Lung (tissue), 11 donors: ENCODE measurements at regions not wholly inside any gene's neighbourhood (a gene's known extent, or its start where the extent isn't known, plus 50 kb on each side); places are given as distances from the start of the nearest gene placed in this dataset.

ENCODE experiments used
- ATAC-seq: fragments of 200-7000 bp; cut with Tn5 transposase; one replicate; pipeline ENCODE4 v1.9.1; 2020; ENCODE audit warnings: moderate number of reproducible peaks; ENCODE audit not compliant: insufficient read depth, low FRiP score
- DNase-seq, 3 donors: peaks; one replicate each; pipeline ENCODE4 v3.0.0-alpha.2; 2013 to 2017
- H3K27ac ChIP-seq, 2 donors: one replicate each; pipeline ENCODE4 v1.5.1; 2013; ENCODE audit warnings: mild to moderate bottlenecking in 2 of 2, moderate library complexity in 2 of 2, control low read depth in 1 of 2, inconsistent platforms in 1 of 2, low read depth in 1 of 2, low read length in 1 of 2
- H3K27me3 ChIP-seq, 3 donors: one replicate each; pipeline ENCODE4 v1.5.1; 2013; ENCODE audit warnings: low read length in 2 of 3; ENCODE audit not compliant: control insufficient read depth in 3 of 3, insufficient read depth in 3 of 3
- H3K36me3 ChIP-seq, 4 donors: one replicate each; pipeline ENCODE4 v1.5.1; 2013; ENCODE audit warnings: low read length in 4 of 4, mild to moderate bottlenecking in 1 of 4, moderate library complexity in 1 of 4; ENCODE audit not compliant: control insufficient read depth in 4 of 4, insufficient read depth in 4 of 4
- H3K4me1 ChIP-seq, 5 donors: one replicate each; pipeline ENCODE4 v1.5.1; 2013; ENCODE audit warnings: low read length in 5 of 5, mild to moderate bottlenecking in 2 of 5, moderate library complexity in 1 of 5; ENCODE audit not compliant: control insufficient read depth in 5 of 5, insufficient read depth in 5 of 5
- H3K4me3 ChIP-seq: one replicate; pipeline ENCODE4 v1.5.1; 2013; ENCODE audit warnings: mild to moderate bottlenecking, control low read depth, moderate library complexity
- H3K9ac ChIP-seq, 2 donors: one replicate each; pipeline ENCODE4 v1.5.1; 2013; ENCODE audit warnings: low read length in 2 of 2, control low read depth in 1 of 2; ENCODE audit not compliant: insufficient read depth in 1 of 2
- H3K9me3 ChIP-seq, 4 donors: one replicate each; pipeline ENCODE4 v1.5.1; 2013; ENCODE audit warnings: low read length in 3 of 4, mild to moderate bottlenecking in 1 of 4, moderate library complexity in 1 of 4; ENCODE audit not compliant: control insufficient read depth in 4 of 4, insufficient read depth in 3 of 4
- CTCF ChIP-seq: IDR thresholded peaks from 2 replicates; pipeline ENCODE4 v1.5.1; 2012; ENCODE audit warnings: mild to moderate bottlenecking; ENCODE audit errors: control extremely low read depth, extremely low read depth
- WGBS, 2 donors: extraction: QIAGEN DNeasy Blood & Tissue Kit; methylation state at CpG; one replicate each; pipeline ENCODE4 v1.1.7; 2013; 5-methylcytosine and 5-hydroxymethylcytosine counted together
- donor health status: control.
- donor health status: control.
- donor health status: Bipolar disorder and iron deficiency.
- donor health status: healthy.
- donor health status: DM: yes; HTN: yes; CAD: no.

DNA sequence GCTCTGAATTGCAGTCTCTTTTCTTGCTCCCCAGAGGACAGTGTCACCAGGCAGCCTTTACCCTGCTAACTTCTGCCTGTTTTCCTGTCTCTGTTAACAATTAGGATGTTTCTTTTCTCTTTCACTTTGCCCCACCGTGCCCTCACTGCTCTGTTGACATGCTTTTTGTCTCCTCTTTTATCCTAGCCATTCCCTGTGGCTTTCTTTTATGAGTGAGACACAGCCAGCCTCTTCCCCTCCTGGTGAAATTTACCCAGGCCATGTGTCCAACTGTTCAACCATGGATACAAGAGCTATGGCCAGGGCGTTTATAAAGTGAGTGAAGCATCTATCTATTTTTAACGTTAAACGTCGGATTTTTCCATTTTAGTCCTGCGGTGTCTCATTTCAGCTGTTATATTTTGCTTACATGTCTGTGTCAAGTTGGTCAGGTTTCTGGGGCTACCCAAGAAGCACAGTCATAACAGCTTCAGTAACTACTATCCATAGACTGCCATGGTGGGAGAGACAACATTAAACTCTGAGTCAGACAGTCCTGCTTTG is 443.2 kb upstream of the AZI2 start:
- 75 to 84% methylated on average over 6 of the region's 6 CpGs for WGBS, 2 donors
- ATAC-seq (no peak), DNase-seq (no peak)
- Histone ChIP-seq H3K27ac (no peak overlapping the region), H3K4me3 (no peak overlapping the region), H3K9me3 (no peaks in the 10 kb centered on the region), H3K27me3 (no peaks in the 10 kb centered on the region), H3K36me3 (no peaks in the 10 kb centered on the region), H3K4me1 (no peaks in the 10 kb centered on the region), H3K9ac (no peak overlapping the region)
- TF ChIP-seq CTCF, result no peak

DNA sequence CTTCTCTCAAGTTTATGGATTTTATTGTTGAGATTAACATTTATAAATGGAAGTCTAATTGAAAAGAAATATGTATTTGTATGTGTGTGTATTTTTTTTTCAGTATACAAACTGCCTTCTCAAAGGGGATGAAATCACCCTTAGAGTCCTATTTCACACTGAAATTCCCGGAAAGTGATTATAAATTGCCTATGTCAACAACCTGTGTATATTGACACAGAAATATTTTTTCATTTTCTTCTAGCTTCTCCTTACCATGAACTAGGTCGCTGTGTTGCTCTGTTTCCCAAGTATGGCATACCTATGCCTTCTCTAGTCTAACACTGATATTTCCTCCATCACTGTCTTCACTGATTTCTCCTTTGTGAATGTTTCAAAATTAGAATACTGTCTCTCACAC is 444.0 kb upstream of the AZI2 start:
- DNase-seq, result no peak
- ATAC-seq, result no peak
- WGBS, 2 donors, result 69 to 87% methylated on average over 2 of the region's 2 CpGs
- no peak for TF ChIP-seq CTCF
- no peak overlapping the region for H3K9ac ChIP-seq
- H3K36me3 ChIP-seq, result no peaks in the 10 kb centered on the region
- no peak overlapping the region for H3K4me3 ChIP-seq
- no peaks in the 10 kb centered on the region for H3K27me3 ChIP-seq
- no peaks in the 10 kb centered on the region for H3K4me1 ChIP-seq
- H3K9me3 ChIP-seq, result no peaks in the 10 kb centered on the region
- no peak overlapping the region for H3K27ac ChIP-seq

DNA sequence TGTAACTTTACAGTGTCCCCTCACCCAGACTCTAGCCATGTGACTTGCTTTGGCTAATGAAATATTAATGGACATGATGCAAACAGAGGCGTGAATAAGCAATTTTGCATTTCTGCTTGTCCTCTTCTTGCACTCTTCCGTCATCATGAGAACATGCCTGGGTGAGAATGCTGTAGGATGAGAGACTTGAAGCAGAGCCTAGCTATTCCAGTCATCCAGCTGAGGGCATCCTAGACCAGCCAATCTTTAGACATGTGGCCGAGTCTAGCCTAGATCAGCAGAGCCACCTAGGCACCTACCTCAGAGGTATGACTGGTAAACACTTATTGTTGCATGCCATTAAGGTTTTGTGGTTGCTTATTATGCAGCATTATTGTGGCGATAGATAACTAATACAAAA is 450.5 kb upstream of the AZI2 start:
- Histone ChIP-seq H3K4me3 (no peak overlapping the region), H3K9me3 (no peaks in the 10 kb centered on the region), H3K36me3 (no peaks in the 10 kb centered on the region), H3K9ac (no peak overlapping the region), H3K27ac (no peak overlapping the region), H3K4me1 (no peaks in the 10 kb centered on the region), H3K27me3 (no peaks in the 10 kb centered on the region)
- no peak for TF ChIP-seq CTCF
- DNase-seq (peak in 1 of 3 donors; percentile 5), ATAC-seq (no peak)
- 91 to 94% methylated on average over 4 of the region's 4 CpGs for WGBS, 2 donors

DNA sequence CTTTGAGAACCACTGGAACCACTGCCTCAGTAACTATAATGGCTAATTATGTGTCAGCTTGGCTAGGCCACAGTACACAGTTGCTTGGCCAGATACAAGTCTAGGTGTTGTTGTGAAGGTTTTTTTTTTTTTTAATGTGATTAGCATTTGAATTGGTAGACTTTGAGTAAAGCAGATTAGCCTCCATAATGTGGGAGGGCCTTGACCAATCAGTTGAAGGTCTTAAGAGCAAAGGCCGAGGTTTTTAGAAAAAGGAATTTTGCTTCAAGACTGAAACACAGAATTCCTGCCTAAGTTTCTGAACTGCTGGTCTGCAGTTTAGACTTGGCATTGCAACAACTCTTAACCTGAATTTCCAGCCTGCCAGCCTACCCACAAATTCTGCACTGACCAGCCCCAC is 451.6 kb upstream of the AZI2 start:
- WGBS, 2 donors, result 89 to 92% methylated on average over 1 of the region's 1 CpG
- Histone ChIP-seq H3K4me1 (no peaks in the 10 kb centered on the region), H3K27ac (no peak overlapping the region), H3K27me3 (no peaks in the 10 kb centered on the region), H3K9me3 (no peaks in the 10 kb centered on the region), H3K4me3 (no peak overlapping the region), H3K9ac (no peak overlapping the region), H3K36me3 (no peaks in the 10 kb centered on the region)
- ATAC-seq (no peak), DNase-seq (no peak)
- TF ChIP-seq CTCF, result no peak
